ENCODE measurements at regions not wholly inside any gene's neighbourhood (a gene's known extent, or its start where the extent isn't known, plus 50 kb on each side); places are given as distances from the start of the nearest gene placed in this dataset.

GRCh38 chr3:106033654-106034053, 164.8 kb upstream of the CBLB start:
- TF ChIP-seq YY1 (IDR thresholded peaks at IDR 0.05; ENCODE audit: insufficient read depth, insufficient read length) (no peak), ZNF274 (IDR thresholded peaks at IDR 0.05; ENCODE audit: low read depth, low read length) (no peak)
